HG03108 (cell line): ENCODE measurements at regions not wholly inside any gene's neighbourhood (a gene's known extent, or its start where the extent isn't known, plus 50 kb on each side); places are given as distances from the start of the nearest gene placed in this dataset.

Experiments used
- ATAC-seq: cut with Tn5 transposase; IDR thresholded peaks from one replicate; pipeline ENCODE4 v1.9.1; 2021; ENCODE audit warnings: moderate library complexity; ENCODE audit not compliant: unreplicated experiment

- ATAC-seq: no peak
Measured at GRCh38 chr15:70476441-70476840, 286.9 kb downstream of the UACA start.

DNA sequence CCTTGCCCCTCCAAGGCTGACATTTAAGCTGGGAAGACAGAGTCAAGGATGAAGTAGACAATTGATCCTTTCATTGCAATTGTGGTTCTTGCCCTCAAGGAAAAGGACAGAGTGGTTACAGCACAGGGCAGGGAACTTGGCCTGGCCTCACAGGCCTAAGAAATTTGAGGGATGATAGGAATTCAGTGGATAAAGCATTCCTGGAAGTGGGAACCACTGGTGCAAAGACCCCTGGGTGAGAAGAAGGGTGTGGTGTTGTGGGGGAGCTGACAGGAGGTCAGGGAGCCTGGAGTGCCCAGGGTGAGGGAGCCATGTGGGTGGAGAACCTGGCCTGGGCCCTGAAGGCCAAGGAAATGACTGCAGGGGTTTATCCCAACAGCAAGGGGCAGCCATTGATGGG is 287.4 kb downstream of the UACA start:
- no peak for ATAC-seq

DNA sequence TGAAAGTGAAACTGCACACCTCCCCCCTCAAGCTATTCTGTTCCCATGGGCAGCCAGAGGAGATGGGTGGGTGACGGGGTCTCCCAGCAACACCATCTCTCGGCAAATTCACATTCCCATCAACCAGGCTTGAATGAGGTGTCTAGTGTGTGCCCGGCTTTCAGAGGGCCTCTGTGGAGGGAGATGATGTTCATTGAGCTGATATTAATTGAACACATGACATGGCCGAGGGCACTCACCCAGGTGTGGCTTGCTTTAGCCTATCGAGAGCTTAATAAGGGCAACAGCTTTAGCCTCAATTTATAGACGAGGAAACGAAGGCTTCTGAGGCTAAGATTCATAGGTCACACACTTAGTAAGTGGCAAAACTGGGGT is 288.0 kb downstream of the UACA start:
- no peak for ATAC-seq

- no peak for ATAC-seq
Measured at GRCh38 chr15:70474471-70475406, 288.6 kb downstream of the UACA start.

- ATAC-seq: no peak
Measured at GRCh38 chr15:70473581-70474370, 289.6 kb downstream of the UACA start.

DNA sequence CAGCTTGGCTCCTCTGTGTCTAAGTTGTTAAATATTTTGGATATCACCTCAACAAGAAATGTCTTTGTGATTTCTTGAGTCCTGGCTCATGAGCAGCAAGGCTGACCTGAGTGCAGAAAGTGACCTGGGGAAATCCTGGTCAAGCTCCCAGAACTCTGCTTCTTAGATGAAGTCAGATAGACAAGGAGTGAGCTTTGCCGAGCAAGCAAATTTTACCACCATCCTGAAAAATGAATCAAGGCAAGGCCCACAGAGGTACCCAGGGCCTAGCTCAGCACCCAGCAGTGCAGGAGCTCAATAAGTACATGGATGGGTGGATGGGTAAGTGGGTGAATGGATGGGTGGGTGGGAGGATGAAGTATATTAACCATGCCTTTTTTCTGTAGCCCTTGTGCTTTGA is 291.8 kb downstream of the UACA start:
- ATAC-seq: no peak

GRCh38 chr15:70470556-70471191 is 292.7 kb downstream of the UACA start:
- ATAC-seq: no peak

- ATAC-seq: no peak
Measured at GRCh38 chr15:70469651-70470555, 293.5 kb downstream of the UACA start.

- ATAC-seq: no peak
Measured at GRCh38 chr15:70469182-70469581, 294.2 kb downstream of the UACA start.

DNA sequence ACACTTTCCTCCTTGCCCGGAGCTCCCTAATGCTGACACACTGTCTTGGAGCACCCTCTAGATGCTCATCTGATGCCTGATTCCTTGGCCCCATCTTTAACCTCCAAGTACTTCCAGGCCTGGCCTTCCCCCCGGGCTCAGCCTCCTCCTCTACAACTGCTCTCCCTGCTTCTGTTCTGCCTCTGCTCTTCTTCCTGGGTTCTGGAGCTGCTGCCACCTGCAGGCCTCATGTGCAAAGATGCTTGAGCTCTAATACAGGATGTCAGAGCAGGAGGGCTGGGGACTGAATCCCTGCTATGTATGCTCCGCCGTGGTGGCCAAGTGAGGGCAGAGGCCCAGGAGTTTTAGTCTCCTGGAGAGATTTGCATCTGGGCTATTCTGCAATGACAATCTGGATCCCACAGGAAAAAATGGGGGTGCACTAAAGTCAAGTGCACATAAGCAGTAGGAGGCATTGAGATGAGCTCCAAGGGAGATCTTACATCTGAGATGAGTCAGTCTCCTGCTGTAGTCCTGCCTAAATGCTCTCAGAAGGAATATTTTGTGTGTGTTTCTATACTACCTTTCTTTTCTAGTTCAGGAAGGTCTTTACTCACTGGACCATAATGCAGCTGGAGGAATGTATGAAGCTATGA is 296.3 kb downstream of the UACA start:
- no peak for ATAC-seq

DNA sequence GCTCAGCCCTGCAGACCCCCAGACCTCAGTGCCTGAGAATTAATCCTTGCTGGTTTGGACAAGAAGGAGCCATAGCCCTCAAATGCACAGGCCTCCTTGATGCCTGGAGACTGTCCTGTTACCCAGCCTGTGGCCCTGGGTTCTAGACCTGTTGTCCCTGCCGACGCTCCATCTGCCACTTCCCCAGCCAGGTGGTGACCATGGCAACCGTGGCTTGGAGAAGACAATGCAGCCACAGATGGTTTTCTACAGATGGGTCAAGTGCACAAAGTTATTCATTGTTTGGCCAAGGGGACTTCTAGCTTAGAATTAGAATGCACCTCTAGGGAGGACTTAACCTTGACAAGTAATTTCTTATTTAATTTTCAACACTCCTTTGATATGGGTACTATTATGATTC is 297.1 kb downstream of the UACA start:
- ATAC-seq: no peak

- no peak for ATAC-seq
Measured at GRCh38 chr15:70465812-70466211, 297.5 kb downstream of the UACA start.

GRCh38 chr15:70463453-70463834 is 299.9 kb downstream of the UACA start:
- no peak for ATAC-seq

- no peak for ATAC-seq
Measured at GRCh38 chr15:70461992-70462391, 301.4 kb downstream of the UACA start.

- ATAC-seq: no peak
Measured at GRCh38 chr15:70461017-70461416, 302.3 kb downstream of the UACA start.

DNA sequence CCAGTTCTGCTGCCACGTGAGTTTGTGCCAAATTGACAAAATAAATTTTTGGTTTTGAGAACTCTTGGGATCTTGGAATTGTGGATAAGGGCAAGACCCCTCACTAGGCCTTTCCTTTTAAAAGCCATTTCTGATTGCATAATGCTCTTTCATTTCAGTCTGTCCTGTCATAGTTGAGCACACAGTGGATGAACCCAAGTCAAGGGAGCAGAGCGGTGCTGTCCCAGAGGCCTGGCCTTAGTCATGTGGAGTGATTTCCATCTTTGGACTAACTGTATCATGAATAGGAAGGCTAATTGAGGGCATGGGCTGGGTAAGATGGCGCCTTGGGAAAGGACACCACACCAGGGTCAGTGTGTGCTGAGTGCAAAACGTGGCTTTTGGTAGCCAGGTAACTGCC is 304.0 kb downstream of the UACA start:
- ATAC-seq: no peak

GRCh38 chr15:70453766-70454165 is 309.6 kb downstream of the UACA start:
- no peak for ATAC-seq

DNA sequence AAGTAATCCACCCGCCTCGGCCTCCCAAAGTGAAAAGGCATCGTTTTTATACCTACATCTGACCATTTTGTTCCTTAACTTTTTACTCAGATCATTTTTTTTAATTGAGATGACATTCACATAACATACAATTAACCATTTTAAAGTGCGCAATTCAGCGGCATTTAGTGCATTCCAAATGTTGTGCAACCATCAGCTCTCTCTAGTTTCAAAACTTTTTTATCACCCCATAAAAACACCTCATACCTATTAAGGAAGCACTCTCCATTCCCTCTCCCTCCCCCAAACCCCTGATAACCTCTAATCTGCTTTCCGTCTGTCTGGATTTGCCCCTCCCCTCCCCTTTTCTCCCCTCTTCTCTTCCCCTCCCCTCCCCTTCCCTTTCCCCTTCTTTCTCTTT is 310.1 kb downstream of the UACA start:
- no peak for ATAC-seq

GRCh38 chr15:70451821-70452653 is 311.3 kb downstream of the UACA start:
- ATAC-seq: no peak

- ATAC-seq: no peak
Measured at GRCh38 chr15:70450142-70450443, 313.3 kb downstream of the UACA start.
